SIG-M5 treated with dmso at 0.1 percent for 504 hours (cell line): ENCODE measurements at regions not wholly inside any gene's neighbourhood (a gene's known extent, or its start where the extent isn't known, plus 50 kb on each side); places are given as distances from the start of the nearest gene placed in this dataset.
"Not testable (repeated sequence)": the region's sequence is repeated elsewhere in the genome, so short reads cannot be mapped to it uniquely, and the experiment has no call there.

ENCODE experiments used
- DNase-seq: peaks from one replicate; lab custom pipeline; 2025; ENCODE audit not compliant: unreplicated experiment; lab: John Stamatoyannopoulos, UW

- not testable (repeated sequence) for DNase-seq
These were observed 158.0 kb downstream of the KLRB1 start for GRCh38 chr12:9449657-9450126.

GRCh38 chr12:9449181-9449580 lies 158.5 kb downstream of the KLRB1 start:
- no peak for DNase-seq

GRCh38 chr12:9448648-9449047 lies 159.1 kb downstream of the KLRB1 start:
- not testable (repeated sequence) for DNase-seq

GRCh38 chr12:9447791-9448614 lies 159.7 kb downstream of the KLRB1 start:
- peak; percentile 82 for DNase-seq

GRCh38 chr12:9446883-9447761 lies 160.6 kb downstream of the KLRB1 start:
- not testable (repeated sequence) for DNase-seq

- not testable (repeated sequence) for DNase-seq
These were observed 167.3 kb downstream of the KLRB1 start for GRCh38 chr12:9440428-9440827.

GRCh38 chr12:9435682-9436081 lies 172.0 kb downstream of the KLRB1 start:
- DNase-seq, result not testable (repeated sequence)

- DNase-seq, result not testable (repeated sequence)
These were observed 177.3 kb downstream of the KLRB1 start for GRCh38 chr12:9430385-9430784.

GRCh38 chr12:9428856-9429255 lies 178.9 kb downstream of the KLRB1 start:
- not testable (repeated sequence) for DNase-seq

GRCh38 chr12:9425429-9425828 lies 182.3 kb downstream of the KLRB1 start:
- not testable (repeated sequence) for DNase-seq

- not testable (repeated sequence) for DNase-seq
These were observed 183.5 kb downstream of the KLRB1 start for GRCh38 chr12:9424175-9424740.

GRCh38 chr12:9422689-9423088 lies 185.0 kb downstream of the KLRB1 start:
- not testable (repeated sequence) for DNase-seq

- DNase-seq, result not testable (repeated sequence)
These were observed 186.1 kb downstream of the KLRB1 start for GRCh38 chr12:9421520-9422086.

GRCh38 chr12:9420817-9421519 lies 186.7 kb downstream of the KLRB1 start:
- DNase-seq, result not testable (repeated sequence)

- DNase-seq, result not testable (repeated sequence)
These were observed 189.1 kb downstream of the KLRB1 start for GRCh38 chr12:9418669-9419041.

- not testable (repeated sequence) for DNase-seq
These were observed 189.6 kb downstream of the KLRB1 start for GRCh38 chr12:9417947-9418668.

- DNase-seq, result not testable (repeated sequence)
These were observed 190.4 kb downstream of the KLRB1 start for GRCh38 chr12:9417341-9417740.

- DNase-seq, result not testable (repeated sequence)
These were observed 191.4 kb downstream of the KLRB1 start for GRCh38 chr12:9416346-9416745.

GRCh38 chr12:9415898-9416297 lies 191.8 kb downstream of the KLRB1 start:
- DNase-seq, result not testable (repeated sequence)

GRCh38 chr12:9413862-9414261 lies 193.9 kb downstream of the KLRB1 start:
- DNase-seq, result not testable (repeated sequence)
